HL-60/S4 treated with phorbol 12-myristate 13-acetate at 8.2 ng/mL for 4 days and 3 days (cell line): ENCODE measurements at regions not wholly inside any gene's neighbourhood (a gene's known extent, or its start where the extent isn't known, plus 50 kb on each side); places are given as distances from the start of the nearest gene placed in this dataset.

Source experiments
- in situ Hi-C: fragments of 300-500 bp; cut with MboI; formaldehyde crosslinking; loops from 2 replicates; pipeline ENCODE4 v1.15.0; 2022; ENCODE audit warnings: low sequenced_read_pairs

GRCh38 chr6:28729501-28730402 lies 194.0 kb downstream of the TRIM27 start:
- in situ Hi-C loops: no loop called here

GRCh38 chr6:28732052-28732451 lies 191.7 kb downstream of the TRIM27 start:
- in situ Hi-C loops: no loop called here

GRCh38 chr6:28734443-28734959 lies 189.3 kb downstream of the TRIM27 start:
- in situ Hi-C loops: no loop called here

- in situ Hi-C loops: no loop called here
Measured at GRCh38 chr6:28736121-28736520, 187.7 kb downstream of the TRIM27 start.

GRCh38 chr6:28737750-28738395 lies 185.9 kb downstream of the TRIM27 start:
- in situ Hi-C loops: no loop called here

GRCh38 chr6:28738396-28738765 lies 185.4 kb downstream of the TRIM27 start:
- in situ Hi-C loops: no loop called here

- in situ Hi-C loops: no loop called here
Measured at GRCh38 chr6:28741363-28741762, 182.4 kb downstream of the TRIM27 start.

GRCh38 chr6:28742668-28743270 lies 181.0 kb downstream of the TRIM27 start:
- in situ Hi-C loops: no loop called here

- in situ Hi-C loops: no loop called here
Measured at GRCh38 chr6:28743271-28743789, 180.5 kb downstream of the TRIM27 start.

- in situ Hi-C loops: no loop called here
Measured at GRCh38 chr6:28747083-28747630, 176.6 kb downstream of the TRIM27 start.

GRCh38 chr6:28747631-28748157 lies 176.1 kb downstream of the TRIM27 start:
- in situ Hi-C loops: no loop called here

GRCh38 chr6:28748192-28748591 lies 175.6 kb downstream of the TRIM27 start:
- in situ Hi-C loops: no loop called here

- in situ Hi-C loops: no loop called here
Measured at GRCh38 chr6:28750926-28751458, 172.8 kb downstream of the TRIM27 start.

- in situ Hi-C loops: no loop called here
Measured at GRCh38 chr6:28751514-28751913, 172.3 kb downstream of the TRIM27 start.

GRCh38 chr6:28751963-28752350 lies 171.8 kb downstream of the TRIM27 start:
- in situ Hi-C loops: no loop called here

GRCh38 chr6:28757429-28758045 lies 166.2 kb downstream of the TRIM27 start:
- in situ Hi-C loops: no loop called here

- in situ Hi-C loops: no loop called here
Measured at GRCh38 chr6:28758046-28758817, 165.6 kb downstream of the TRIM27 start.

GRCh38 chr6:28758818-28759235 lies 165.0 kb downstream of the TRIM27 start:
- in situ Hi-C loops: no loop called here

- in situ Hi-C loops: no loop called here
Measured at GRCh38 chr6:28764014-28764723, 159.6 kb downstream of the TRIM27 start.
